HCT116 (cell line): ENCODE measurements at regions not wholly inside any gene's neighbourhood (a gene's known extent, or its start where the extent isn't known, plus 50 kb on each side); places are given as distances from the start of the nearest gene placed in this dataset.

Experiments used
- CEBPB ChIP-seq: IDR thresholded peaks from 2 replicates; pipeline ENCODE4 v1.6.1; 2012; ENCODE audit warnings: low read depth
- EZH2 ChIP-seq: fragments of 200-600 bp; sonication (generic); IDR thresholded peaks from 2 replicates; pipeline ENCODE4 v1.6.1; 2017; ENCODE audit warnings: antibody characterized with exemption, mixed run types
- FOSL1 ChIP-seq: IDR thresholded peaks from 2 replicates; pipeline ENCODE4 v1.6.1; 2012; ENCODE audit warnings: low read depth
- POLR2A ChIP-seq: IDR thresholded peaks from 2 replicates; pipeline ENCODE4 v1.7.0; 2011; ENCODE audit warnings: borderline replicate concordance; ENCODE audit not compliant: insufficient read depth, insufficient read length; ENCODE audit errors: extremely low read depth
- TF ChIP-seq, protein P1 (sequence below), 3 experiments: fragments of 200-600 bp in 1 of 3; sonication (generic) in 1 of 3; IDR thresholded peaks in 2 of 3; conservative IDR thresholded peaks in 1 of 3; 2 replicates each; pipeline ENCODE4 v1.5.1; 2012 to 2017; ENCODE audit warnings: low read depth in 2 of 3, low read length in 2 of 3, antibody characterized with exemption in 1 of 3, borderline replicate concordance in 1 of 3, control low read depth in 1 of 3, mild to moderate bottlenecking in 1 of 3, mixed read lengths in 1 of 3, mixed run types in 1 of 3, moderate library complexity in 1 of 3; ENCODE audit not compliant: insufficient read depth in 1 of 3
- TF ChIP-seq, protein P2 (sequence below): IDR thresholded peaks from 2 replicates; pipeline ENCODE4 v1.6.1; 2012

DNA sequence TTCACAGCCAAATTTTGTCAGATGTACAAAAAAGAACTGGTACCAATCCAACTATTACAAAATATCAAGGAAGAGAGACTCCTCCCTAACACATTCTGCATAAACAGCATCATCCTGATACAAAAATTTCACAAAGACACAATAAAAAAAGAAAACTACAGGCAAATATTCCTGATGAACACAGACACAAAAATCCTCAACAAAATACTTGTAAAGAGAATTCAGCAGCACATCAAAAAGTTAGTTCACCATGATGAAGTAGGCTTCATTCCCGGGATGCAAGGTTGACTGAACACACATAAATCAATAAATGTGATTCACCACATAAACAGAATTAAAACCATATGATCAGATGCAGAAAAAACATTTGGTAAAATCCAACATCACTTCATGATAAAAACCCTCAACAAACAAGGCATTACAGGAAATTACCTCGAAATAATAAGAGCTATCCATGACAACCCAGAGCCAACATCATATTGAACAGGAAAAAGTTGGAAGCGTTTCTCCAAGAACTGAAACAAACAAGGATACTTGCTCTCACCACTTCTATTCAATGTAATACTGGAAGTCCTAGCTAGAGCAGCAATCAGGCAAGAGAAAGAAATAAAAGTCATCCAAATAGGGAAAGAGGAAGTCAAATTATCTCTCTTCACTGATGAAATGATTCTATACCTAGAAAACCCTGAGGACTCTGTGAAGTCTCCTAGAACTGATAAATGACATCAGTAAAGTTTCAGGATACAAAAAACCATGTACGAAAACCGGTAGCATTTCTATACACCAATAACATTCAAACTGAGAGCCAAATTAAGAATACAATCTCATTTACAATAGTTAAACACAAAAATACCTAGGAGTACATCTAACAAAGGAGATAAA is 223.1 kb downstream of the REEP3 start:
- no peak for TF ChIP-seq EZH2
- TF ChIP-seq, protein P1, sequence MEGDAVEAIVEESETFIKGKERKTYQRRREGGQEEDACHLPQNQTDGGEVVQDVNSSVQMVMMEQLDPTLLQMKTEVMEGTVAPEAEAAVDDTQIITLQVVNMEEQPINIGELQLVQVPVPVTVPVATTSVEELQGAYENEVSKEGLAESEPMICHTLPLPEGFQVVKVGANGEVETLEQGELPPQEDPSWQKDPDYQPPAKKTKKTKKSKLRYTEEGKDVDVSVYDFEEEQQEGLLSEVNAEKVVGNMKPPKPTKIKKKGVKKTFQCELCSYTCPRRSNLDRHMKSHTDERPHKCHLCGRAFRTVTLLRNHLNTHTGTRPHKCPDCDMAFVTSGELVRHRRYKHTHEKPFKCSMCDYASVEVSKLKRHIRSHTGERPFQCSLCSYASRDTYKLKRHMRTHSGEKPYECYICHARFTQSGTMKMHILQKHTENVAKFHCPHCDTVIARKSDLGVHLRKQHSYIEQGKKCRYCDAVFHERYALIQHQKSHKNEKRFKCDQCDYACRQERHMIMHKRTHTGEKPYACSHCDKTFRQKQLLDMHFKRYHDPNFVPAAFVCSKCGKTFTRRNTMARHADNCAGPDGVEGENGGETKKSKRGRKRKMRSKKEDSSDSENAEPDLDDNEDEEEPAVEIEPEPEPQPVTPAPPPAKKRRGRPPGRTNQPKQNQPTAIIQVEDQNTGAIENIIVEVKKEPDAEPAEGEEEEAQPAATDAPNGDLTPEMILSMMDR (IDR thresholded peaks at IDR 0.05 in 2 of 3, conservative IDR thresholded peaks at IDR 0.05 in 1 of 3; ENCODE audit: borderline replicate concordance in 1 of 3, insufficient read depth in 1 of 3, low read depth in 2 of 3, low read length in 2 of 3): no peak
- TF ChIP-seq FOSL1: no peak
- no peak for TF ChIP-seq POLR2A
- TF ChIP-seq, protein P2, sequence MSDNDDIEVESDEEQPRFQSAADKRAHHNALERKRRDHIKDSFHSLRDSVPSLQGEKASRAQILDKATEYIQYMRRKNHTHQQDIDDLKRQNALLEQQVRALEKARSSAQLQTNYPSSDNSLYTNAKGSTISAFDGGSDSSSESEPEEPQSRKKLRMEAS: no peak
- no peak for TF ChIP-seq CEBPB
